Caki2 (cell line): ENCODE measurements at regions not wholly inside any gene's neighbourhood (a gene's known extent, or its start where the extent isn't known, plus 50 kb on each side); places are given as distances from the start of the nearest gene placed in this dataset.
A peak's percentile ranks its signal among the peaks of the same experiment; 100 is the strongest.
"Not testable (repeated sequence)": the region's sequence is repeated elsewhere in the genome, so short reads cannot be mapped to it uniquely, and the experiment has no call there.

Experiments used
- DNase-seq: peaks from one replicate; pipeline ENCODE4 v3.0.0-alpha.2; 2015; ENCODE audit warnings: low read depth
- in situ Hi-C: cut with HindIII; loops from 2 replicates; pipeline ENCODE4 v1.10.0; 2016; ENCODE audit warnings: low sequenced_read_pairs, low pct_unique_long_range_greater_than_20kb, mixed read lengths

DNA sequence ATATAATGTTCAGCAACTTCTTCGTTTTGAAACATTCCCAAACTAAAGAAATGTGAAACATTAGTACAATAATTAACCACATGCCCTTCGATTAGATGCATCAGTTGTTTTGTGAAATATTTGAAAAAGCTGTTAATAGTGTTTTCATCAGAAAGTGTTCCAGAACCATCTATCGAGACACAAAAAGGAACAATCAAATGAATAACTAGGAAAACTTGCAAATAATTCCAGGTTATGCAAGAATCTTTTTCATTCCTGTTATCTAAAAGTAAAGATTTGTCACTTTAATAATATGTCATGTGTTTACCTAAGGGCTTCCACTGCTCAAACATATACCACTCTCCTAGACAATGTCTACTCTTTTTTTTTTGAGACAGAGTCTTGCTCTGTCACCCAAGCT, 904.2 kb upstream of the MIR17HG start:
- peak; percentile 36 for DNase-seq

DNA sequence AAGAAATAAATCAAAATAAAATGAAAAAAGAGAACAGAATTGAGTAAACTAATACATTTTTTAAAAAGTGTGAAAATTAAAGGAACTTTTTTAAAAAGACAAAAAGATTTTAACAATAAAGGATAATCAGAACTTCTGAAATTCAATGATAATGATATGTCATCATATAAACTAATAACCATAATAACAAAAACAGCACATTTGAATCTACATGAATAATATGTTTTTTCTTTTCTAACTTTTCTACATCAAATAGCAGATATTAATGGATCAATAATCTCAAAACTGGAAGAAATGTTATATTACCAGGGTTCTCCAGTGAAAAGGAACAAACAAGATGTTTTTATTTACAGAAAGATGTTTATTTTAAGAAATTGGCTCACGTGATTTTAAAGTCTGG, 903.3 kb upstream of the MIR17HG start:
- no peak for DNase-seq

More for the DNA sequence above, 904.2 kb upstream of the MIR17HG start:
- in situ Hi-C loops: no loop called here

GRCh38 chr13:90445179-90445578, 902.3 kb upstream of the MIR17HG start:
- peak; percentile 77 for DNase-seq
- in situ Hi-C loops: no loop called here

More for the DNA sequence above, 903.3 kb upstream of the MIR17HG start:
- in situ Hi-C loops: no loop called here

- no peak for DNase-seq
- in situ Hi-C loops: no loop called here
Observed at GRCh38 chr13:90447034-90447733, 900.3 kb upstream of the MIR17HG start.

DNA sequence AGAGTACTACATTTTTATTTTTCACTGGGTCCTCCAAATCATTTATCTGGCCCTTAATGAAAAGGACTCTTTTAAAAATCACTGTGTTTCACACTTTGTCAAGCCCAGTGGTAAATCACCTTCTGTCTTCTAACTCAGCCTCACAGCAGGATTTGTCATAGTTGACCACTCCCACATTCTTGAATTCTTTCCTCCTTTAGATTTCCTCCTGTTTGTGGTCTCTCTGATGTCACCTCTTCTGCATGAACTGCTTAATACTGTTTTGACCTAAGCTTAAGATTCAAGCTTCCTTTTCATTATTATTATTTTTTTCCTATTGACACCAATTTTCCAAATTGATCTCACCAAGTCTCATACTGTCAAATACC, 899.8 kb upstream of the MIR17HG start:
- in situ Hi-C loops: no loop called here
- DNase-seq: peak; percentile 62

DNA sequence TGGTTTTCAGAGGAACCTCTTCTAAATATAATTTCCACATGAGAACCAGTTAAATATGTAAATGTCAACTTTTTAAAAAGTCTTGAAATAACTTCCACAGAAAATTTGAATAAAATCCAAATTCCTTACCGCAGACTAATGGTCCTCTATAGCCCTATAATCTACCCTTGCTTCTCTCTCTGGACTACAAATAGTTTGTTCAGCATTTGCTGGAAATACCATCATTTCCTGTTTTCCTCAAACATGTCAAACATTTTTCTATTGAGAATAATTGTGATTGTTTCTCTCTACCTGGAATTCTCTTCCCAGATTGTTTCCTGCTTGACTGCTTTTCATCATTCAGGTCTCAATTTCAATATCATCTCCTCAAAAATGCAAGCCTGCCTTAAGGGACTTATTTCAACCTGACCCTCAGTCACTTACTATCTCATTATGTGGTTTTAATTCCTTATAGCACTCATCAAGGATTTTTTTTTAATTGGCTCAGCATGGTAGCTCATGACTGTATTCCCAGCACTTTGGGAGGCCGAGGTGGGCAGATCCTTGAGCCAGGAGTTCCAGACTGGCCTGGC, 898.9 kb upstream of the MIR17HG start:
- in situ Hi-C loops: no loop called here
- no peak for DNase-seq

DNA sequence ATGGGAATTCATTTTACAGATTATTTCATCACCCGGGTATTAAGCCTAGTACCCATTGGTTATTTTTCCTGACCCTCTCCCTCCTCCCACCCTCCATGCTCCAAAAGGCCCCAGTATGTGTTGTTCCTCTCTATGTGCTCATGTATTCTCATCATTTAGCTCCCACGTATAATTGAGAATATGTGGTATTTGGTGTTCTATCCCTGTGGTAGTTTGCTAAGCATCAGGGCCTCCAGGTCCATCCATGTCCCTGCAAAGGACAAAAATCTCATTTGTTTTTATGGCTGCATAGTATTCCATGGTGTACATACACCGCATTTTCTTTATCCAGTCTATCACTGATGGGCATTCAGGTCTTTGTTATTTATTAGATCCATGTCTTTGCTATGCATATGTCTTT, 894.1 kb upstream of the MIR17HG start:
- DNase-seq: no peak
- in situ Hi-C loops: no loop called here

DNA sequence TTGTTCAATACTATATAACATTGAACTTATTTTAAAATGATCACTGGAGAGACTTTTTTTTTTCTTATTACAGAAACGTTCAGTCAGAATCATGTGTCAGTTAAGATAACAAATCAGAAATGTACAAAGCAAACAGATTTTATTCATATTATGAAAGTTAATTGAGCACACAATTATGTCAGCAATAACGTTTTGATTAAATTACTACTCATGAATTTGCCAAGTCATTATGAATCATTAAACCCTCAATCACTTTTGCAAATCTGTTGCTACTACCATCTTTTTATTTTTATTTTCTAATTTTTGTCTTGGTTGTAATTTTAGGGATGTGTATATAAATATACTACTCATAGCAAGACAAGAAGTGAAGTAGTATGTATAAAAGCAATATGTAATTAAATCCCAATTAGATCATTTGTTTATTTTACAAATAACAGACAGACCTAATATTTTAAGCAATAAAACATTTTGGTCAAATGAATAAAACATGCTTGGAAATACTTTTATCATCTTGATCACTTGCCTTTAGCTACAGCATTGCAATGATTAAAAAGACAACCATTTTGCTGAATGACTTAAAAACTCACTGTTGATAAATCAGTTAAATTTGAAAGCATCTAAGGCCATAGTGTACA, 893.4 kb upstream of the MIR17HG start:
- no peak for DNase-seq
- in situ Hi-C loops: no loop called here

DNA sequence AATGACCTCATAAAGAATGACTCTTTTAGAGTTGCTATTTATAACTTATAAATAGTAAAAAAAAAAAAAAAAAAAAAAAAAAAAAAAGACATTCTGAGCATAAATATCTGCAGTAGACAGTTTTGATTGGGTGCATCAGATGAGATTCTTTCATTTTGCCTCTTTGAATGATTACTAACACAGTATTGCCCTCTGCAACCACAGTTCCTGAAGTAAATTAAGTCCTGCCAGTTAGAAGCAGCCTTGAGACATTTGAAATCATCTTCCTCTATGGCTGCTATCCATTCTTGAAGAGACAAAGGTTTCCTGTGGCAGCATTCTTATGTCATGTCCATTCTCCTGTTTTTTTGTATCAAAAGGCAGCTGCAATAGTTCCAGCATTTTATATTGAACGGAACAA, 892.4 kb upstream of the MIR17HG start:
- no peak for DNase-seq
- in situ Hi-C loops: no loop called here

DNA sequence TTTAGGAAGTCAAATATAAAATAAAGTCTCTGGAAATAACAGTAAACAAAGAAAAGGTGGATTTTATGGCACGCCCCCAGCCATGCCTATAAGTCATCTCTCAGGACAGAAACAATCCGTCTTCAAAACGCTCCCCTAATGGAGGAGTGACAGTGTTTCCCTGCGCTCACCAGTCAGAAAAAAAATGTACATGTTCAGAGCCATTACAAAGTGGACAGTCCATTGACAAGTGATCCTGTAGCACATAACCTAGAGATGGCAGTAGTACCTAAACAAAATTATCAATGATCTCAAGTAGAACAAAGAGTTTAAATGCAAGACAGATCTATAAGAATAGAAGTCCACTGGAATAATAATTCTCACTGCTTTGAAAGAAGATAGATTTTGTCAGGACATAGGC, 891.7 kb upstream of the MIR17HG start:
- in situ Hi-C loops: no loop called here
- DNase-seq: no peak

DNA sequence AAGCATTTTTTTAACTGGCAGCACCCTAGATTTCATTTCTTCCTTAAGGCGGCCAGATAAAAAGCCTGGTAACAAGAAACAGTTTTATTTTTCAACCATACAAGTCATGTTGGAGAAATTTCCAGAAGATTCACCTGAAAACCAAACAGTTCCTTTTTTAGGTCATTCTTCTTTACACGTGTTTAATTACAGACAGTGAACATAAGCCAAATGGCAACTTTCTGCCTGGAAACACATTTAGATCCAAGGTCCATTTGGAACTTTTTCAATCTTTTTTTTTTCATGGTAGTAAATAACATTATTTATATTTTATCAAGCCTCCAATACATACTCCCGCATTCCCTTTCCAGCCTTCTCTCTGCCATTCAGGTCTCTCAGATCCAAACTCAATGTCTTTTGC, 886.1 kb upstream of the MIR17HG start:
- DNase-seq: no peak
- in situ Hi-C loops: no loop called here

DNA sequence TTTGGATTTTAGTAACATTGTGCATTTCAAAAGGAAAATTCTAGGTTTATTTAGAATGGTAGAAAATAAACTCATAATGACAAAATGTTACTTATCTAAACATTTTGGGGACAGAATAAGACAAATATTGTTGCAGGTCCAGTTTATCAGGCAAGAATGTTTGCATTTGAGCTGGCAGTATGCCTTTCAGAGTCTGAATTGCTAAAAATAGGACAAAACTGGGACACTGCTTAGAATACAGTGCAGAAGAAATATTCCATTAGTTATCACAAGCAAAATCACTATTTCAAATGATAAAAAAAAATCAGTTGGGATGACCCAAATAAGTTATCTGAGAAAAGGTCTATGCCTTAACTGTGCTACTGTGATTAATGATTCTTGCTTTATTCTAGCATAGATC, 870.3 kb upstream of the MIR17HG start:
- in situ Hi-C loops: no loop called here
- DNase-seq: no peak

DNA sequence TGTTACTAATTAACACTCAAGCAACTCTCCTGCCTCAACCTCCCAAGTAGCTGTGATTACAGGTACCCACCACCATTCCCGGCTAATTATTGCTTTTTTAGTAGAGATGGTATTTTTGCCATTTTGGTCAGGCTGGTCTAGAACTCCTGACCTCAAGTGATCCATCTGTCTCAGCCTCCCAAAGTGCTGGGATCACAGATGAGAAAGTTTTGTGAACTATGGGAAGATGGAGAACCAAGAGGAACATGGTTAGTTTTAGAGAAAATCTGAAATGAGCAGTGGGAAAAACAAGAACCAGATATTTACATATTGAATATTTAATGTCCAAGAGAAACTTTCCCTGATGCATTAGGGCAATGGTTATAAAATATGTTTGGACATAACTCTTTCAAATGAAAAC, 863.6 kb upstream of the MIR17HG start:
- in situ Hi-C loops: no loop called here
- no peak for DNase-seq

GRCh38 chr13:90485436-90485835, 862.1 kb upstream of the MIR17HG start:
- peak; percentile 63 for DNase-seq
- in situ Hi-C loops: no loop called here

DNA sequence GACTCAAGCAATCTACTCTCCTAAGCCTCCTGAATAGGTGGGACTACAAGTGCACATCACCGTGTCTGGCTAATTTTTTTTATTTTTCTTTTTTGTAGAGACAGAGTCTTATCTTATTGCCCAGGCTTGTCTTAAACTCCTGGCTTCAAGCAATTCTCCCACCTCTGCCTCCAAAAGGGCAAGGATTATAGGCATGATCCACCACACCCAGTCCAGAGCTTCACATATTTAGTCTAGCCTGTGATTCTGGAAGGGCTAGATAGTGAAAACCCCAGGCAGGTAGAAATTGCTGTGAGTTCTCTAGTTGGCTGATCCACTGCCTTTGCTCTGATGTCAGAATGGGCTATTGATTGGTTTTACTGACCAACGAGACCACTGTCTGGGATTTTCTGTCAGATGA, 854.6 kb upstream of the MIR17HG start:
- no peak for DNase-seq
- in situ Hi-C loops: no loop called here

DNA sequence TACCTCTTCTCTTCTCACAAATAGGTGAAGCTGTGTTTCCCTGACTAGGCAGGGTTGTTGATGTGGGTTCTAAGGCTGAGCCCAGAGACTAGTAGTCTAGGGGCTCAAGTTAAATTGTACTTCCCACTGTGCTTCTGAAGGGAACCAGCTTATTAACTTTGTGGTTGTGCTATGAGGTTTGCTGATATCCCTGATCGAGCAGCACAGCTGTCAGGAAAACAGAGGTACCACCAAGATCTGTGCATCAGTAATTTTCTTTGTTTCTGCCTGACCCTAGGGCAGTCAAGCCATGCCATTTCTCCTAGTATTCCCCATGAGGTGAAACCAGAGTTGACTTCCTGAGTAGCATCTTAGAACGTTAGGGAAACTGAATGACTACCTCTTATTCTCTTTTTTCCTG, 853.8 kb upstream of the MIR17HG start:
- in situ Hi-C loops: no loop called here
- no peak for DNase-seq

DNA sequence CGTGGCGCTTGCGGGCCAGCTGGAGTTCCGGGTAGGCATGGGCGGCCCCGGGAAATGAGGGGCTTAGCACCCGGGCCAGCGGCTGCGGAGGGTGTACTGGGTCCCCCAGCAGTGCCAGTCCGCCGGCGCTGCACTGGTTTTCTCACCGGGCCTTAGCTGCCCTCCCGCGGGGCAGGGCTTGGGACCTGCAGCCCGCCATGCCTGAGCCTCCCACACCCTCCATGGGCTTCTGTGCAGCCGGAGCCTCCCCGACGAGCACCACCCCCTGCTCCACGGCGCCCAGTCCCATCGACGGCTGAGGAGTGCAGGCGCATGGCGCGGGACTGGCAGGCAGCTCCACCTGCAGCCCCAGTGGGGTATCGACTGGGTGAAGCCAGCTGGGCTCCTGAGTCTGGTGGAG, 852.6 kb upstream of the MIR17HG start:
- DNase-seq, in situ Hi-C loops: not testable (repeated sequence)

GRCh38 chr13:90498096-90498495, 849.4 kb upstream of the MIR17HG start:
- DNase-seq: no peak
- in situ Hi-C loops: no loop called here

GRCh38 chr13:90498816-90499215, 848.7 kb upstream of the MIR17HG start:
- no peak for DNase-seq
- in situ Hi-C loops: no loop called here

DNA sequence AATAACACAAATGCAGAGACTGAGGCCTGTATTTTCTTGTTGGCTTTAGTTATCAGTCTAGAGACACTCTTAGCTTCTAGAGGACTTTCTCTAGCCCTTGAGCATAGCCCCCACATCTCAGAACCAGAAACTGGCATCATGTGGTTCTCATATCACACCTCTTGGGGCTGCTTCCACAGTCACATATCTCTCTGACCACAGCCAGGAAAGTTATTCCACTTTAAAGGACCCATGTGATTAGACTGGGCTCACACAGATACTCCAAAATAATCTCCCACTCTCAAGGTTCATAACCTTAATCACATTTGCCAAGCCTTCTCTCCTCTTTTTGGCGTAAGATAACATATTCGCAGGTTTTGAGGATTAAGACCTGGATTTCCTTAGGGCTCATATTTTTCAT, 846.9 kb upstream of the MIR17HG start:
- DNase-seq: no peak
- in situ Hi-C loops: no loop called here
